HG03097 (cell line): ENCODE measurements at regions not wholly inside any gene's neighbourhood (a gene's known extent, or its start where the extent isn't known, plus 50 kb on each side); places are given as distances from the start of the nearest gene placed in this dataset.

Source experiments
- ATAC-seq: cut with Tn5 transposase; IDR thresholded peaks from one replicate; pipeline ENCODE4 v1.9.1; 2021; ENCODE audit not compliant: unreplicated experiment, low FRiP score

GRCh38 chr4:22910200-22910599 is 217.5 kb downstream of the GBA3 start:
- no peak for ATAC-seq

- no peak for ATAC-seq
These were observed 213.3 kb downstream of the GBA3 start for GRCh38 chr4:22906045-22906444.

DNA sequence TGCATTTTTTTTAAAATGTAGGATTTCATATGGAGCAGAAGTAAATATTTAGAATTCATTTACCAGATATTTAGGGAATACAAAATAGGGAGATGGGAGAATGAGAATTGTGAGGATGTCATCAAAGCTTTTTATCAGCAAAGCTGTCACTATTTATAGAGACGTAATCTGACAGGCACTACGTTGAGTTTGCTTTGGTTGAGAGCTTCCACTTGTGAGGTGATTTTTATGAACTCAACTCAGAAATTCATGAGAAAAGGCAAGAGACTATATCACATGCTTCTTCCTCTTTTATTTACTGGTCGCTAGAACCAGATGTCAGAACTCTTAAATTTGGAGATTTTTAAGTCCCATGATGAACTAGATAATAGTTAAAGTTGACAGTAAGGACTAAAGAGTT is 211.2 kb downstream of the GBA3 start:
- no peak for ATAC-seq

DNA sequence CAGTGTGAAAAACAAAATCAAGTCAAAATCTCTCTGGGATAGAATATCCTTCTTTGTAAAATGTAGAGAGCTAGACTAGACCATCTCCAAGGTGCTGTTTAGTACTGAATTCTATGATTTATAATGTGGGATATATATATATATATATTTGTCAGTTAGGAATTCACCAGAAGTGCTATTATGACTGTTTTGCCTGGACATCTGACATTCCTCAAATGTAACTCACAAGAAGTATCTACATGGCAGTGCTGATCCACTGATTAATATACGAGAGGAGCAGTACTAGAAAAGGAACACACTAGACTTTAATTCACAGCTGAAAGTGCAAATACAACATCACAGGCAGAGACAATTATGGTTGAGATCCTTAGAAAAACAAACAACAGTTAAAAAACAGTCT is 208.9 kb downstream of the GBA3 start:
- no peak for ATAC-seq

- no peak for ATAC-seq
These were observed 208.1 kb downstream of the GBA3 start for GRCh38 chr4:22900876-22901275.

GRCh38 chr4:22897520-22898108 is 204.9 kb downstream of the GBA3 start:
- ATAC-seq: no peak

DNA sequence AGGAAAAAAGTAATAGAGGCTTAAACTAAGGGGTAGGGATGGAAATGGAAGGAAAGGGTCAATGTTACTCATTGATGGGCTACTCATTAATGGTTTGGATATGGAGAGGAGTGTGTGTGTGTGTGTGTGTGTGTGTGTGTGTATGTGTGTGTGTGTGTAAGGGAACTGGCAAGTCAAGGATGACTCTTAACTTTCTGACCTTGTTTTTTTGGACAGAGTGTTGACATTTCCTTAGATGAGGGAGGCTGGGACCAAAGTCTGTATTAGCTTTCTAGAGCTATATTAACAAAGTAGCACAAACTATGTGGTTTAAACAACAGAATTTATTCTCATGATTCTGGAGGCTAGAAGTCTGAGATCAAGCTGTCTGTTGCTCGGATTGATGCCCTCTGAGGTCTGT is 202.7 kb downstream of the GBA3 start:
- no peak for ATAC-seq

- no peak for ATAC-seq
These were observed 191.4 kb downstream of the GBA3 start for GRCh38 chr4:22884157-22884556.

GRCh38 chr4:22881411-22881810 is 188.7 kb downstream of the GBA3 start:
- no peak for ATAC-seq

DNA sequence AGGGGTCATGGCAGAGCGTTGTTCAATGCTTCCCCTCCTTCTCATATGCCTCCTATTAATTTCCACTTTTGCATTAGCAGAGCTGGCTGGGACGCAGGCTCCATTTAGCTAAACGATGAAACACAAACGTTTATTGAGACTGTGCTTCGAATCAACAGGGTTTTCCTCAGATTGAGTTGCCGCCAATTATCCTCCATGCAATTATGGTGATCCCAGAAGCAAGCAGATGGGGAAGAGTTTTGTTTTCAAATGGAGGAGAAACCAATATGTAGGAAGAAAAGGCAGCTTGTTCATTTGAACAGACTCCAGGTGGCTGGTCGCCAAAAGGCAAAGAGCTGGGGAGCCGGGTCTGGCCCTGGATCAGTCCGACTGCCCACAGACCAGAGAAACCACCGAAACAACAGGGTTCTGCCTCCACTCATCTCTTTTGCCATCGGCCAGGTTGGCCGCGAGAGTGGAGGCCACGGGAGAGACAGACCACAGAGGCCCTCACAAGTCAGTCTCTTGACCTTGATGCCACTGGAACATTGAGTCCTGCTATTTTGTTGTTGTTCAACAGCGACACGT is 184.8 kb downstream of the GBA3 start:
- no peak for ATAC-seq

DNA sequence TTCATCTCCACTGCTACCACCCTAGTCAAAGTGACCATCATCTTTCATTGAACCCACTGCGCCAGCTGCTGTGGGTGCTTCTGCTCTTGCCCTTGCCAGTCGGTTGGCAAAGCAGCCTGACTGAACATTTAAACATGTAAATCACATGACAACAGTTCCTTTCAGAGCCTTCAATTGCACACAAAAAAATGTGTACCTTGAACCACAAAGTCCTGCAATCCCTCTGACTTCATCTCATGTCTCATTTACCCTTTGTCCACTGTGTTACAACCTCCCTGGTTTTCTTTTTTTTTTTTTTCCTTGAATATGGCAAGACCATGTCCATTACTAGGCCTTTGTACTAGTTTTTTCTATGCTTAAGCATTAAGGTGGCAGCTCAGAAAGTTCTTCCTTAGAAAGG is 183.5 kb downstream of the GBA3 start:
- no peak for ATAC-seq

GRCh38 chr4:22875587-22876257 is 183.0 kb downstream of the GBA3 start:
- ATAC-seq: no peak

DNA sequence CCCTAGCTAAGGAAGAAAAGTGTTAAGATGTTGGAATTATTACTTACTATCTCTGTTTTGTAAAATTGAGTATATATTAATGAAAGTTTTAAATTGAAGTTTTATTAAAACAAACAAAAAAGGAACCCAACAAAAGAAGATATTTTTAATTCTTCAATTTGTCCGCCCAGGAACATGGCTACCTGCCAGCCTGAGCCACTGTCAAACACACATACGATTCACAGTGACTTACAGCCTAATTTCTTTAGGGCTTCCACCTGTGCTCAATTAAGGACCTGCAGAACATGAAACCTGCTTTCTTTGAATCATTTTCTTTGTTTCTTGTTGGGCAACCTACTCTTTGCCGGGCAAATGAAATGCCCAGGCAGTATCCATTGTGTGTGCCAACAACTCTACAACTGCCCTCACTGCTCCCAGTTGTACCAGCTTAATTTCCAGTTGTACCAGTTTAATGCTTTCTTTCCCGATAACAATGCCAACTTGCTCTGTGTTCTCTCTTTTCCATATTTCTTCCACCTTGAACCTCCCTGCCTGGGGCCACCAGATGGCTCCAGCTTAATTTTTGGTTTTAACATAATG is 181.7 kb downstream of the GBA3 start:
- no peak for ATAC-seq

- ATAC-seq: no peak
These were observed 181.2 kb downstream of the GBA3 start for GRCh38 chr4:22873899-22874298.

DNA sequence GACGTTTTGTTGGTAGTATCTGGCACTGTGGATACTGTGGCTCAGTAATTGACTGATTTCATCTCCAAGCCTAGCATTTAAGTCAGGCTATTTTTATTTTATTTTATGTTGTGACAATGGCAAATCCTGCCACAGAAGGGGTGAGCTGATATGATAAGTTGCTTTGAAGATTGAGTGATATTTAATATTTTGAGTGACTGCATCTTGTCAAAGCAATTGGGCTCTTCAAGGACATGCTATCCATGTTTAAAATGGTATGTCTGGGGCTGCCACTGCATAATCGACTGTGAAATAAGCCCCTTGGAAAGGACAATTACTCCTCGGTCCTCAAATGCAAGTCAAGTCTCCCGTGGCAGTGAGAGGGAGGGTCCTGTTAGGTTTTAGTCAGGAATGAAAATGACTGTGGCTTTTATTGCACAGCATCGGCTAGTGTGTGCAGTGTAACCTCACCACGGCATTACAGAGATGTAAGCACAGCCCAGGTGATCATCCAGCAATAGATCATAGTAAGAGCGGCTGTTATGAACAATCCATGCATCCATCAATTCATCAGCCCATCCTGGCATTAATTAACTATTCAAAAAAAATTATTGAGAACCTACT is 178.2 kb downstream of the GBA3 start:
- no peak for ATAC-seq

GRCh38 chr4:22869235-22869634 is 176.5 kb downstream of the GBA3 start:
- ATAC-seq: no peak
